ENCODE measurements at regions not wholly inside any gene's neighbourhood (a gene's known extent, or its start where the extent isn't known, plus 50 kb on each side); places are given as distances from the start of the nearest gene placed in this dataset.
A peak's percentile ranks its signal among the peaks of the same experiment; 100 is the strongest.

- no peaks in the 10 kb centered on the region for H3K4me1 ChIP-seq (ENCODE audit: low read length)
- no peak overlapping the region for H2AFZ ChIP-seq (ENCODE audit: low read depth, low read length)
- H3K79me2 ChIP-seq (ENCODE audit: low read length) = no peaks in the 10 kb centered on the region
- H3K9ac ChIP-seq (ENCODE audit: low read length) = no peak overlapping the region
- TF ChIP-seq CTCF (IDR thresholded peaks at IDR 0.05; ENCODE audit: low read depth, low read length) (no peak), EZH2phosphoT487 (IDR thresholded peaks at IDR 0.05; ENCODE audit: low read depth) (no peak)
- H4K20me1 ChIP-seq (ENCODE audit: insufficient read depth, low read length) = no peaks in the 10 kb centered on the region
- H3K9me3 ChIP-seq (ENCODE audit: insufficient read depth, low read length) = no peaks in the 10 kb centered on the region
- no peak overlapping the region for H3K4me3 ChIP-seq (ENCODE audit: low read length)
- no peak overlapping the region for H3K27ac ChIP-seq (ENCODE audit: low read length)
- H3K36me3 ChIP-seq (replicated peaks; ENCODE audit: low read depth, low read length) = no peaks in the 10 kb centered on the region
- H3K27me3 ChIP-seq (ENCODE audit: low read depth, low read length) = no peaks in the 10 kb centered on the region
- H3K4me2 ChIP-seq (ENCODE audit: low read length) = no peak overlapping the region
Measured at GRCh38 chr10:128628252-128628651, 502.0 kb upstream of the MKI67 start.

GRCh38 chr10:128629111-128630096 lies 503.2 kb upstream of the MKI67 start:
- Histone ChIP-seq H3K4me3 (ENCODE audit: low read length) (no peak overlapping the region), H3K4me1 (ENCODE audit: low read length) (no peaks in the 10 kb centered on the region), H3K9me3 (ENCODE audit: insufficient read depth, low read length) (no peaks in the 10 kb centered on the region), H3K79me2 (ENCODE audit: low read length) (no peaks in the 10 kb centered on the region), H3K36me3 (replicated peaks; ENCODE audit: low read depth, low read length) (no peaks in the 10 kb centered on the region), H3K27ac (ENCODE audit: low read length) (no peak overlapping the region), H2AFZ (ENCODE audit: low read depth, low read length) (no peak overlapping the region), H3K4me2 (ENCODE audit: low read length) (no peak overlapping the region), H3K9ac (ENCODE audit: low read length) (no peak overlapping the region), H4K20me1 (ENCODE audit: insufficient read depth, low read length) (no peaks in the 10 kb centered on the region), H3K27me3 (ENCODE audit: low read depth, low read length) (no peaks in the 10 kb centered on the region)
- TF ChIP-seq EZH2phosphoT487 (IDR thresholded peaks at IDR 0.05; ENCODE audit: low read depth) (no peak), CTCF (IDR thresholded peaks at IDR 0.05; ENCODE audit: low read depth, low read length) (no peak)

GRCh38 chr10:128630787-128631252 lies 504.6 kb upstream of the MKI67 start:
- no peak overlapping the region for H3K4me2 ChIP-seq (ENCODE audit: low read length)
- no peak for TF ChIP-seq EZH2phosphoT487 (IDR thresholded peaks at IDR 0.05; ENCODE audit: low read depth)
- no peak for TF ChIP-seq CTCF (IDR thresholded peaks at IDR 0.05; ENCODE audit: low read depth, low read length)
- no peak overlapping the region for H3K27ac ChIP-seq (ENCODE audit: low read length)
- H3K4me1 ChIP-seq (ENCODE audit: low read length) = no peaks in the 10 kb centered on the region
- H3K36me3 ChIP-seq (replicated peaks; ENCODE audit: low read depth, low read length) = no peaks in the 10 kb centered on the region
- no peak overlapping the region for H3K9ac ChIP-seq (ENCODE audit: low read length)
- no peaks in the 10 kb centered on the region for H3K79me2 ChIP-seq (ENCODE audit: low read length)
- H3K4me3 ChIP-seq (ENCODE audit: low read length) = no peak overlapping the region
- no peaks in the 10 kb centered on the region for H3K9me3 ChIP-seq (ENCODE audit: insufficient read depth, low read length)
- H3K27me3 ChIP-seq (ENCODE audit: low read depth, low read length) = no peaks in the 10 kb centered on the region
- H2AFZ ChIP-seq (ENCODE audit: low read depth, low read length) = no peak overlapping the region
- no peaks in the 10 kb centered on the region for H4K20me1 ChIP-seq (ENCODE audit: insufficient read depth, low read length)

GRCh38 chr10:128631801-128632241 lies 505.6 kb upstream of the MKI67 start:
- Histone ChIP-seq H4K20me1 (ENCODE audit: insufficient read depth, low read length) (no peaks in the 10 kb centered on the region), H3K27me3 (ENCODE audit: low read depth, low read length) (no peaks in the 10 kb centered on the region), H3K27ac (ENCODE audit: low read length) (no peak overlapping the region), H3K79me2 (ENCODE audit: low read length) (no peaks in the 10 kb centered on the region), H3K4me3 (ENCODE audit: low read length) (no peak overlapping the region), H3K36me3 (replicated peaks; ENCODE audit: low read depth, low read length) (no peaks in the 10 kb centered on the region), H2AFZ (ENCODE audit: low read depth, low read length) (no peak overlapping the region), H3K4me1 (ENCODE audit: low read length) (no peaks in the 10 kb centered on the region), H3K4me2 (ENCODE audit: low read length) (no peak overlapping the region), H3K9ac (ENCODE audit: low read length) (no peak overlapping the region), H3K9me3 (ENCODE audit: insufficient read depth, low read length) (no peaks in the 10 kb centered on the region)
- TF ChIP-seq EZH2phosphoT487 (IDR thresholded peaks at IDR 0.05; ENCODE audit: low read depth) (no peak), CTCF (IDR thresholded peaks at IDR 0.05; ENCODE audit: low read depth, low read length) (peak; percentile 38)

Measured in OCI-LY3 (cell line).